ENCODE measurements at regions not wholly inside any gene's neighbourhood (a gene's known extent, or its start where the extent isn't known, plus 50 kb on each side); places are given as distances from the start of the nearest gene placed in this dataset.

GRCh38 chr2:193518041-193518817 lies 1323.5 kb upstream of the TMEFF2 start:
- BruUV-seq (replicated peaks), result no TSS peak
- Histone ChIP-seq H3K9me2 (ENCODE audit: insufficient read depth) (no peaks in the 10 kb centered on the region), H3K9me3 (ENCODE audit: insufficient read depth, low read depth) (peaks cover 3% of the 10 kb centered on the region; the same call in 1 of the 2 replicates), H3K36me3 (ENCODE audit: low read depth) (no peaks in the 10 kb centered on the region), H3K27me3 (ENCODE audit: insufficient read depth, low read depth) (no peaks in the 10 kb centered on the region), H3K4me3 (no peak overlapping the region), H3K79me2 (ENCODE audit: low read depth) (no peaks in the 10 kb centered on the region), H2AFZ (no peak overlapping the region), H3F3A (ENCODE audit: insufficient read depth, low read depth) (no peaks in the 10 kb centered on the region), H4K20me1 (ENCODE audit: insufficient read depth) (no peaks in the 10 kb centered on the region), H3K4me1 (replicated peaks; ENCODE audit: insufficient read depth) (no peaks in the 10 kb centered on the region), H3K27ac (peak overlapping the region; percentile 61), H3K4me2 (peak overlapping the region; percentile 13; the same call in 1 of the 2 replicates)
- TF ChIP-seq EZH2 (IDR thresholded peaks at IDR 0.05; ENCODE audit: low read depth) (no peak), CTCF (conservative IDR thresholded peaks at IDR 0.05) (no peak)
- intact Hi-C loops (cut with micrococcal nuclease; ENCODE audit: unreplicated experiment), result no loop called here
- peak in 1 of 2 experiments; percentile 58 for DNase-seq
- ChIA-PET POLR2A (ENCODE audit: unreplicated experiment) (no interaction called here), CTCF (no interaction called here)

- no peaks in the 10 kb centered on the region for H3K4me1 ChIP-seq (replicated peaks; ENCODE audit: insufficient read depth)
- no TSS peak for BruUV-seq (replicated peaks)
- no peak overlapping the region for H3K4me3 ChIP-seq
- H2AFZ ChIP-seq, result no peak overlapping the region
- H3K36me3 ChIP-seq (ENCODE audit: low read depth), result no peaks in the 10 kb centered on the region
- DNase-seq, result no peak
- ChIA-PET CTCF (no interaction called here), POLR2A (ENCODE audit: unreplicated experiment) (no interaction called here)
- no peaks in the 10 kb centered on the region for H3K79me2 ChIP-seq (ENCODE audit: low read depth)
- H3K27ac ChIP-seq, result peak overlapping the region; percentile 61
- H4K20me1 ChIP-seq (ENCODE audit: insufficient read depth), result no peaks in the 10 kb centered on the region
- H3K9me3 ChIP-seq (ENCODE audit: insufficient read depth, low read depth), result peaks cover 3% of the 10 kb centered on the region; the same call in 1 of the 2 replicates
- TF ChIP-seq CTCF (conservative IDR thresholded peaks at IDR 0.05) (no peak), EZH2 (IDR thresholded peaks at IDR 0.05; ENCODE audit: low read depth) (no peak)
- no peaks in the 10 kb centered on the region for H3K9me2 ChIP-seq (ENCODE audit: insufficient read depth)
- H3K27me3 ChIP-seq (ENCODE audit: insufficient read depth, low read depth), result no peaks in the 10 kb centered on the region
- peak overlapping the region; percentile 13; the same call in 1 of the 2 replicates for H3K4me2 ChIP-seq
- no peaks in the 10 kb centered on the region for H3F3A ChIP-seq (ENCODE audit: insufficient read depth, low read depth)
- intact Hi-C loops (cut with micrococcal nuclease; ENCODE audit: unreplicated experiment), result no loop called here
These were observed 1322.9 kb upstream of the TMEFF2 start for GRCh38 chr2:193517615-193518014.

- no peaks in the 10 kb centered on the region for H3K9me3 ChIP-seq (ENCODE audit: insufficient read depth, low read depth)
- no peaks in the 10 kb centered on the region for H3K4me1 ChIP-seq (replicated peaks; ENCODE audit: insufficient read depth)
- intact Hi-C loops (cut with micrococcal nuclease; ENCODE audit: unreplicated experiment), result no loop called here
- H3F3A ChIP-seq (ENCODE audit: insufficient read depth, low read depth), result no peaks in the 10 kb centered on the region
- no peaks in the 10 kb centered on the region for H3K27me3 ChIP-seq (ENCODE audit: insufficient read depth, low read depth)
- no peaks in the 10 kb centered on the region for H3K79me2 ChIP-seq (ENCODE audit: low read depth)
- no peak for DNase-seq
- H3K4me3 ChIP-seq, result no peak overlapping the region
- no peak overlapping the region for H3K4me2 ChIP-seq
- CTCF ChIA-PET, result no interaction called here
- POLR2A ChIA-PET (ENCODE audit: unreplicated experiment), result no interaction called here
- no TSS peak for BruUV-seq (replicated peaks)
- no peak overlapping the region for H3K27ac ChIP-seq
- TF ChIP-seq EZH2 (IDR thresholded peaks at IDR 0.05; ENCODE audit: low read depth), result no peak
- TF ChIP-seq CTCF (conservative IDR thresholded peaks at IDR 0.05), result no peak
- no peaks in the 10 kb centered on the region for H3K9me2 ChIP-seq (ENCODE audit: insufficient read depth)
- no peaks in the 10 kb centered on the region for H4K20me1 ChIP-seq (ENCODE audit: insufficient read depth)
- H2AFZ ChIP-seq, result no peak overlapping the region
- H3K36me3 ChIP-seq (ENCODE audit: low read depth), result no peaks in the 10 kb centered on the region
These were observed 1311.3 kb upstream of the TMEFF2 start for GRCh38 chr2:193506035-193506434.

All from PC-9 (cell line).